Liver (tissue), 8 donors: ENCODE measurements at regions not wholly inside any gene's neighbourhood (a gene's known extent, or its start where the extent isn't known, plus 50 kb on each side); places are given as distances from the start of the nearest gene placed in this dataset.

Source experiments
- DNase-seq: peaks from one replicate; pipeline ENCODE4 v3.0.0-alpha.2; 2017; ENCODE audit warnings: low spot score
- H3K27ac ChIP-seq, 2 donors: one replicate each; pipeline ENCODE4 v1.7.0; 2013; ENCODE audit warnings: inconsistent platforms in 2 of 2, low read length in 2 of 2, control low read depth in 1 of 2, low read depth in 1 of 2, mild to moderate bottlenecking in 1 of 2
- H3K27me3 ChIP-seq, 4 donors: one replicate each; pipeline versions ENCODE4 v1.6.1 to v1.7.0; 2013; ENCODE audit warnings: low read length in 3 of 4, inconsistent platforms in 1 of 4, mild to moderate bottlenecking in 1 of 4, moderate library complexity in 1 of 4; ENCODE audit not compliant: control insufficient read depth in 4 of 4, insufficient read depth in 4 of 4
- H3K36me3 ChIP-seq, 4 donors: one replicate each; pipeline versions ENCODE4 v1.6.1 to v1.7.0; 2013; ENCODE audit warnings: low read length in 3 of 4, mild to moderate bottlenecking in 3 of 4, low read depth in 1 of 4, moderate library complexity in 1 of 4; ENCODE audit not compliant: control insufficient read depth in 4 of 4, insufficient read depth in 3 of 4
- H3K4me1 ChIP-seq, 4 donors: one replicate each; pipeline versions ENCODE4 v1.6.1 to v1.7.0; 2013; ENCODE audit warnings: low read length in 3 of 4, mild to moderate bottlenecking in 3 of 4, moderate library complexity in 1 of 4; ENCODE audit not compliant: control insufficient read depth in 4 of 4, insufficient read depth in 4 of 4
- H3K4me3 ChIP-seq, 3 donors: one replicate each; pipeline versions ENCODE4 v1.6.1 to v1.7.0; 2013; ENCODE audit warnings: low read length in 3 of 3, control low read depth in 1 of 3, low read depth in 1 of 3, mild to moderate bottlenecking in 1 of 3
- H3K9ac ChIP-seq, 2 donors: one replicate each; pipeline ENCODE4 v1.7.0; 2013; ENCODE audit warnings: low read length in 2 of 2, mild to moderate bottlenecking in 2 of 2, moderate library complexity in 2 of 2, control low read depth in 1 of 2, low read depth in 1 of 2
- H3K9me3 ChIP-seq, 4 donors: one replicate each; pipeline versions ENCODE4 v1.6.1 to v1.7.0; 2013; ENCODE audit warnings: low read length in 3 of 4; ENCODE audit not compliant: control insufficient read depth in 4 of 4
- CTCF ChIP-seq: fragments of 150-350 bp; IDR thresholded peaks from 2 replicates; pipeline ENCODE4 v1.5.1; 2017; ENCODE audit warnings: improper control_type of control experiment, low read depth, low read length; ENCODE audit not compliant: missing input control
- EGR1 ChIP-seq, 2 donors: IDR thresholded peaks; 2 replicates each; pipeline ENCODE4 v1.6.1; 2016 to 2018; ENCODE audit warnings: antibody characterized with exemption in 2 of 2, low read depth in 2 of 2
- FOXA1 ChIP-seq: IDR thresholded peaks from 2 replicates; pipeline ENCODE4 v1.6.1; 2016; ENCODE audit warnings: antibody characterized with exemption
- FOXA2 ChIP-seq: IDR thresholded peaks from 2 replicates; pipeline ENCODE4 v1.6.1; 2016; ENCODE audit warnings: antibody characterized with exemption
- GABPA ChIP-seq, 2 donors: IDR thresholded peaks in 1 of 2; conservative IDR thresholded peaks in 1 of 2; 2 replicates each; pipeline ENCODE4 v1.6.1; 2016; ENCODE audit warnings: antibody characterized with exemption in 2 of 2, mild to moderate bottlenecking in 1 of 2, moderate library complexity in 1 of 2
- HNF4A ChIP-seq, 2 donors: conservative IDR thresholded peaks; 2 replicates each; pipeline ENCODE4 v1.6.1; 2016; ENCODE audit warnings: antibody characterized with exemption in 2 of 2, mild to moderate bottlenecking in 2 of 2
- HNF4G ChIP-seq: IDR thresholded peaks from 2 replicates; pipeline ENCODE4 v1.6.1; 2016; ENCODE audit warnings: antibody characterized with exemption
- JUND ChIP-seq, 2 donors: IDR thresholded peaks; 2 replicates each; pipeline ENCODE4 v1.6.1; 2016; ENCODE audit warnings: antibody characterized with exemption in 2 of 2
- NR2F2 ChIP-seq: IDR thresholded peaks from 2 replicates; pipeline ENCODE4 v1.6.1; 2016; ENCODE audit warnings: antibody characterized with exemption
- RAD21 ChIP-seq, 2 donors: IDR thresholded peaks; 2 replicates each; pipeline ENCODE4 v1.6.1; 2016; ENCODE audit warnings: antibody characterized with exemption in 2 of 2, mild to moderate bottlenecking in 2 of 2
- RXRA ChIP-seq, 2 donors: IDR thresholded peaks; 2 replicates each; pipeline ENCODE4 v1.6.1; 2017 to 2018; ENCODE audit warnings: antibody characterized with exemption in 2 of 2, mild to moderate bottlenecking in 1 of 2
- SP1 ChIP-seq: IDR thresholded peaks from 2 replicates; pipeline ENCODE4 v1.6.1; 2018; ENCODE audit warnings: antibody characterized with exemption, mild to moderate bottlenecking
- TAF1 ChIP-seq: conservative IDR thresholded peaks from 2 replicates; pipeline ENCODE4 v1.6.1; 2016; ENCODE audit warnings: antibody characterized with exemption, mild to moderate bottlenecking
- YY1 ChIP-seq: IDR thresholded peaks from 2 replicates; pipeline ENCODE4 v1.6.1; 2016; ENCODE audit warnings: antibody characterized with exemption, mild to moderate bottlenecking
- WGBS: extraction: QIAGEN DNeasy Blood & Tissue Kit; methylation state at CpG from one replicate; pipeline ENCODE4 v1.1.7; 2013; 5-methylcytosine and 5-hydroxymethylcytosine counted together
- TF ChIP-seq, protein P1 (sequence below): IDR thresholded peaks from 2 replicates; pipeline ENCODE4 v1.6.1; 2016; ENCODE audit warnings: antibody characterized with exemption
- TF ChIP-seq, protein P2 (sequence below): IDR thresholded peaks from 2 replicates; pipeline ENCODE4 v1.6.1; 2016; ENCODE audit warnings: antibody characterized with exemption
- TF ChIP-seq, protein P3 (sequence below): IDR thresholded peaks from 2 replicates; pipeline ENCODE4 v1.6.1; 2016; ENCODE audit warnings: antibody characterized with exemption, mild to moderate bottlenecking
- TF ChIP-seq, protein P4 (sequence below): IDR thresholded peaks from 2 replicates; pipeline ENCODE4 v1.6.1; 2016; ENCODE audit warnings: antibody characterized with exemption
- donor health status: healthy.
- donor health status: healthy.
- donor health status: healthy.
- donor health status: healthy.
- donor health status: healthy.

GRCh38 chr1:58966103-58966916 lies 182.5 kb upstream of the JUN start:
- TF ChIP-seq NR2F2, result no peak
- no peak for TF ChIP-seq FOXA1
- TF ChIP-seq, protein P1, sequence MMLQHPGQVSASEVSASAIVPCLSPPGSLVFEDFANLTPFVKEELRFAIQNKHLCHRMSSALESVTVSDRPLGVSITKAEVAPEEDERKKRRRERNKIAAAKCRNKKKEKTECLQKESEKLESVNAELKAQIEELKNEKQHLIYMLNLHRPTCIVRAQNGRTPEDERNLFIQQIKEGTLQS, result no peak
- TF ChIP-seq, protein P2, sequence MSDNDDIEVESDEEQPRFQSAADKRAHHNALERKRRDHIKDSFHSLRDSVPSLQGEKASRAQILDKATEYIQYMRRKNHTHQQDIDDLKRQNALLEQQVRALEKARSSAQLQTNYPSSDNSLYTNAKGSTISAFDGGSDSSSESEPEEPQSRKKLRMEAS, result no peak
- TF ChIP-seq, protein P3, sequence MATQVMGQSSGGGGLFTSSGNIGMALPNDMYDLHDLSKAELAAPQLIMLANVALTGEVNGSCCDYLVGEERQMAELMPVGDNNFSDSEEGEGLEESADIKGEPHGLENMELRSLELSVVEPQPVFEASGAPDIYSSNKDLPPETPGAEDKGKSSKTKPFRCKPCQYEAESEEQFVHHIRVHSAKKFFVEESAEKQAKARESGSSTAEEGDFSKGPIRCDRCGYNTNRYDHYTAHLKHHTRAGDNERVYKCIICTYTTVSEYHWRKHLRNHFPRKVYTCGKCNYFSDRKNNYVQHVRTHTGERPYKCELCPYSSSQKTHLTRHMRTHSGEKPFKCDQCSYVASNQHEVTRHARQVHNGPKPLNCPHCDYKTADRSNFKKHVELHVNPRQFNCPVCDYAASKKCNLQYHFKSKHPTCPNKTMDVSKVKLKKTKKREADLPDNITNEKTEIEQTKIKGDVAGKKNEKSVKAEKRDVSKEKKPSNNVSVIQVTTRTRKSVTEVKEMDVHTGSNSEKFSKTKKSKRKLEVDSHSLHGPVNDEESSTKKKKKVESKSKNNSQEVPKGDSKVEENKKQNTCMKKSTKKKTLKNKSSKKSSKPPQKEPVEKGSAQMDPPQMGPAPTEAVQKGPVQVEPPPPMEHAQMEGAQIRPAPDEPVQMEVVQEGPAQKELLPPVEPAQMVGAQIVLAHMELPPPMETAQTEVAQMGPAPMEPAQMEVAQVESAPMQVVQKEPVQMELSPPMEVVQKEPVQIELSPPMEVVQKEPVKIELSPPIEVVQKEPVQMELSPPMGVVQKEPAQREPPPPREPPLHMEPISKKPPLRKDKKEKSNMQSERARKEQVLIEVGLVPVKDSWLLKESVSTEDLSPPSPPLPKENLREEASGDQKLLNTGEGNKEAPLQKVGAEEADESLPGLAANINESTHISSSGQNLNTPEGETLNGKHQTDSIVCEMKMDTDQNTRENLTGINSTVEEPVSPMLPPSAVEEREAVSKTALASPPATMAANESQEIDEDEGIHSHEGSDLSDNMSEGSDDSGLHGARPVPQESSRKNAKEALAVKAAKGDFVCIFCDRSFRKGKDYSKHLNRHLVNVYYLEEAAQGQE, result no peak
- TF ChIP-seq HNF4A (conservative IDR thresholded peaks at IDR 0.05), result no peak
- no peak for TF ChIP-seq CTCF
- TF ChIP-seq JUND (IDR thresholded peaks at IDR 0.05), result no peak
- TF ChIP-seq RAD21 (IDR thresholded peaks at IDR 0.05), result no peak
- TF ChIP-seq, protein P4, sequence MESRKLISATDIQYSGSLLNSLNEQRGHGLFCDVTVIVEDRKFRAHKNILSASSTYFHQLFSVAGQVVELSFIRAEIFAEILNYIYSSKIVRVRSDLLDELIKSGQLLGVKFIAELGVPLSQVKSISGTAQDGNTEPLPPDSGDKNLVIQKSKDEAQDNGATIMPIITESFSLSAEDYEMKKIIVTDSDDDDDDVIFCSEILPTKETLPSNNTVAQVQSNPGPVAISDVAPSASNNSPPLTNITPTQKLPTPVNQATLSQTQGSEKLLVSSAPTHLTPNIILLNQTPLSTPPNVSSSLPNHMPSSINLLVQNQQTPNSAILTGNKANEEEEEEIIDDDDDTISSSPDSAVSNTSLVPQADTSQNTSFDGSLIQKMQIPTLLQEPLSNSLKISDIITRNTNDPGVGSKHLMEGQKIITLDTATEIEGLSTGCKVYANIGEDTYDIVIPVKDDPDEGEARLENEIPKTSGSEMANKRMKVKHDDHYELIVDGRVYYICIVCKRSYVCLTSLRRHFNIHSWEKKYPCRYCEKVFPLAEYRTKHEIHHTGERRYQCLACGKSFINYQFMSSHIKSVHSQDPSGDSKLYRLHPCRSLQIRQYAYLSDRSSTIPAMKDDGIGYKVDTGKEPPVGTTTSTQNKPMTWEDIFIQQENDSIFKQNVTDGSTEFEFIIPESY, result no peak
- no peak for TF ChIP-seq YY1
- TF ChIP-seq RXRA (IDR thresholded peaks at IDR 0.05), result no peak
- no peak for TF ChIP-seq HNF4G
- TF ChIP-seq EGR1 (IDR thresholded peaks at IDR 0.05; ENCODE audit: low read depth in 2 of 2), result no peak
- no peak for TF ChIP-seq GABPA (IDR thresholded peaks at IDR 0.05 in 1 of 2, conservative IDR thresholded peaks at IDR 0.05 in 1 of 2)
- TF ChIP-seq SP1, result no peak
- no peak for TF ChIP-seq TAF1
- no peak for TF ChIP-seq FOXA2
- Histone ChIP-seq H3K9me3 (no peaks in the 10 kb centered on the region), H3K4me1 (peaks cover 5 to 24% (median 12%) of the 10 kb centered on the region in 4 donors), H3K4me3 (no peak overlapping the region), H3K27ac (no peak overlapping the region), H3K27me3 (no peaks in the 10 kb centered on the region), H3K36me3 (no peaks in the 10 kb centered on the region), H3K9ac (no peak overlapping the region)
- no peak for DNase-seq
- 94% methylated on average over 6 of the region's 6 CpGs for WGBS
